K562 (cell line): ENCODE measurements at regions not wholly inside any gene's neighbourhood (a gene's known extent, or its start where the extent isn't known, plus 50 kb on each side); places are given as distances from the start of the nearest gene placed in this dataset.

Experiments
- CREM ChIP-seq: IDR thresholded peaks from 2 replicates; pipeline ENCODE4 v1.6.1; 2014; ENCODE audit warnings: antibody characterized with exemption, low read depth
- E2F8 ChIP-seq: fragments of 450-650 bp; IDR thresholded peaks from 2 replicates; pipeline ENCODE4 v1.7.1; 2018; ENCODE audit warnings: mild to moderate bottlenecking, low read depth; ENCODE audit not compliant: partially characterized antibody
- GABPA ChIP-seq: fragments of 200-800 bp; sonication (Bioruptor generic); conservative IDR thresholded peaks from 2 replicates; pipeline ENCODE4 v1.6.1; 2016; ENCODE audit warnings: low read depth, missing genetic modification characterization, missing compliant biosample characterization
- HNRNPLL ChIP-seq: fragments of 200-400 bp; formaldehyde crosslinking; IDR thresholded peaks from 2 replicates; pipeline ENCODE4 v1.6.1; 2017; ENCODE audit warnings: low read length, low read depth, mild to moderate bottlenecking; ENCODE audit not compliant: poor library complexity, severe bottlenecking
- HNRNPUL1 ChIP-seq: fragments of 200-400 bp; formaldehyde crosslinking; IDR thresholded peaks from 2 replicates; pipeline ENCODE4 v1.6.1; 2017; ENCODE audit warnings: low read length
- KAT2B ChIP-seq: IDR thresholded peaks from one replicate; pipeline ENCODE4 v1.6.1; 2012; ENCODE audit warnings: low read depth, mild to moderate bottlenecking, control low read depth, inconsistent platforms, low read length, moderate library complexity
- NEUROD1 ChIP-seq: fragments of 150-350 bp; IDR thresholded peaks from 2 replicates; pipeline ENCODE4 v1.6.1; 2014; ENCODE audit warnings: borderline replicate concordance, low read length, low read depth; ENCODE audit not compliant: partially characterized antibody
- POLR3G ChIP-seq: IDR thresholded peaks from 2 replicates; pipeline ENCODE4 v1.6.1; 2011; ENCODE audit not compliant: insufficient read length, insufficient replicate concordance; ENCODE audit errors: extremely low read depth
- RAD21 ChIP-seq, 2 experiments: fragments of 250-450 bp in 1 of 2; fragments of 450-650 bp in 1 of 2; sonication (Bioruptor Pico) in 1 of 2; formaldehyde crosslinking in 1 of 2; IDR thresholded peaks in 1 of 2; conservative IDR thresholded peaks in 1 of 2; 2 replicates each; pipeline versions ENCODE4 v1.4.0 to v1.8.0; 2020 to 2022; ENCODE audit warnings: mild to moderate bottlenecking in 2 of 2, moderate library complexity in 1 of 2
- SIN3A ChIP-seq, 2 experiments: fragments of 150-350 bp in 1 of 2; IDR thresholded peaks; 2 replicates each; pipeline ENCODE4 v1.6.1; 2011 to 2016; ENCODE audit warnings: borderline replicate concordance in 2 of 2, low read depth in 2 of 2, low read length in 2 of 2, mild to moderate bottlenecking in 2 of 2, moderate library complexity in 2 of 2; ENCODE audit not compliant: control insufficient read depth in 1 of 2
- SMAD2 ChIP-seq: fragments of 150-350 bp; IDR thresholded peaks from 2 replicates; pipeline ENCODE4 v1.6.1; 2014; ENCODE audit warnings: low read depth, mild to moderate bottlenecking, low read length
- SMC3 ChIP-seq: conservative IDR thresholded peaks from 2 replicates; pipeline ENCODE4 v1.6.1; 2011; ENCODE audit warnings: low read depth, low read length, improper control_type of control experiment; ENCODE audit not compliant: insufficient read depth
- TAF1 ChIP-seq: IDR thresholded peaks from 2 replicates; pipeline ENCODE4 v1.6.1; 2011; ENCODE audit warnings: mild to moderate bottlenecking, low read length, moderate library complexity; ENCODE audit not compliant: insufficient read depth, control insufficient read depth, severe bottlenecking; ENCODE audit errors: extremely low read depth
- ZNF518B ChIP-seq: fragments of 250-450 bp; sonication (Bioruptor Pico); IDR thresholded peaks from 2 replicates; pipeline ENCODE4 v1.5.0; 2021; ENCODE audit warnings: mild to moderate bottlenecking, moderate library complexity
- ZNF639 ChIP-seq, 2 experiments: fragments of 200-800 bp in 1 of 2; sonication (Bioruptor generic) in 1 of 2; sonication (generic) in 1 of 2; formaldehyde crosslinking in 1 of 2; IDR thresholded peaks in 1 of 2; conservative IDR thresholded peaks in 1 of 2; 2 replicates each; pipeline versions ENCODE4 v1.5.0 to v1.6.1; 2016 to 2020; ENCODE audit warnings: missing compliant biosample characterization in 1 of 2, missing genetic modification characterization in 1 of 2, missing genetic modification reagents in 1 of 2
- ZNF766 ChIP-seq: fragments of 200-800 bp; sonication (Bioruptor generic); conservative IDR thresholded peaks from 2 replicates; pipeline ENCODE4 v1.6.1; 2016; ENCODE audit warnings: missing genetic modification characterization, missing compliant biosample characterization
- ZNF830 ChIP-seq: fragments of 250-450 bp; sonication (Bioruptor Pico); IDR thresholded peaks from 2 replicates; pipeline ENCODE4 v1.5.0; 2021; ENCODE audit warnings: mild to moderate bottlenecking

GRCh38 chr9:73565833-73566465, 414.3 kb downstream of the ANXA1 start (continued):
- TF ChIP-seq E2F8 (no peak), SIN3A (IDR thresholded peaks at IDR 0.05; ENCODE audit: borderline replicate concordance in 2 of 2, control insufficient read depth in 1 of 2, low read depth in 2 of 2, low read length in 2 of 2) (no peak), SMC3 (0 out of 2 replicates have a peak, but pooled peaks have one; percentile 33), HNRNPUL1 (no peak), SMAD2 (no peak), TAF1 (no peak), HNRNPLL (no peak), POLR3G (no peak), NEUROD1 (no peak), ZNF518B (CRISPR knock-in tag) (no peak), ZNF830 (CRISPR knock-in tag) (no peak), KAT2B (no peak), ZNF639 (CRISPR knock-in tag; conservative IDR thresholded peaks at IDR 0.05 in 1 of 2, IDR thresholded peaks at IDR 0.05 in 1 of 2) (no peak), RAD21 (CRISPR knock-in tag; conservative IDR thresholded peaks at IDR 0.05 in 1 of 2, IDR thresholded peaks at IDR 0.05 in 1 of 2) (peak; percentile 45 to 56), GABPA (tag) (no peak), CREM (no peak), ZNF766 (0 out of 2 replicates have a peak, but pooled peaks have one; percentile 35)
